Endothelial cell of umbilical vein (primary cell): ENCODE measurements at regions not wholly inside any gene's neighbourhood (a gene's known extent, or its start where the extent isn't known, plus 50 kb on each side); places are given as distances from the start of the nearest gene placed in this dataset.

ENCODE experiments used
- CTCF ChIP-seq, 2 donors: IDR thresholded peaks; 1 replicate in 1 of 2; 2 replicates in 1 of 2; pipeline ENCODE4 v1.5.1; 2011; ENCODE audit warnings: low read length in 2 of 2, mild to moderate bottlenecking in 2 of 2, moderate library complexity in 2 of 2, control low read depth in 1 of 2, inconsistent platforms in 1 of 2, low read depth in 1 of 2; ENCODE audit not compliant: insufficient read depth in 1 of 2; ENCODE audit errors: extremely low read depth in 1 of 2
- MAX ChIP-seq: IDR thresholded peaks from 2 replicates; pipeline ENCODE4 v1.6.1; 2011; ENCODE audit not compliant: insufficient read depth, insufficient read length
- MYC ChIP-seq: IDR thresholded peaks from one replicate; pipeline ENCODE4 v1.6.1; 2011; ENCODE audit warnings: mild to moderate bottlenecking, low read depth, low read length
- POLR2A ChIP-seq: IDR thresholded peaks from 2 replicates; pipeline ENCODE4 v1.6.1; 2012; ENCODE audit warnings: low read depth, mild to moderate bottlenecking, control low read depth, low read length
- POLR2AphosphoS5 ChIP-seq: IDR thresholded peaks from 2 replicates; pipeline ENCODE4 v1.6.1; 2012; ENCODE audit warnings: low read depth, mild to moderate bottlenecking, control low read depth, low read length, moderate library complexity; ENCODE audit not compliant: insufficient read depth

GRCh38 chr16:52964290-52964689 is 88.4 kb downstream of the CHD9NB start:
- TF ChIP-seq POLR2AphosphoS5 (no peak), POLR2A (no peak), CTCF (IDR thresholded peaks at IDR 0.05; ENCODE audit: extremely low read depth in 1 of 2, insufficient read depth in 1 of 2, low read depth in 1 of 2, low read length in 2 of 2) (no peak), MYC (no peak), MAX (no peak)
